OCI-LY7 (cell line): ENCODE measurements at regions not wholly inside any gene's neighbourhood (a gene's known extent, or its start where the extent isn't known, plus 50 kb on each side); places are given as distances from the start of the nearest gene placed in this dataset.

Experiments
- BruUV-seq: library from RNA; stranded (reverse); fragments of 400-500 nt; replicated peaks from 2 replicates; lab custom pipeline; 2021; lab: Mats Ljungman, UMichigan
- CTCF ChIA-PET: fragments of 300-600 bp; sonication (Branson Sonifier 250); formaldehyde crosslinking; loops from one replicate; lab custom pipeline; 2022; ENCODE audit warnings: antibody characterized with exemption; ENCODE audit not compliant: unreplicated experiment; lab: Charles Lee
- POLR2A ChIA-PET: fragments of 300-600 bp; sonication (Branson Sonifier 250); formaldehyde crosslinking; loops from one replicate; lab custom pipeline; 2022; ENCODE audit warnings: antibody characterized with exemption; lab: Charles Lee
- DNase-seq: peaks from one replicate; pipeline ENCODE4 v3.0.0-alpha.2; 2015; ENCODE audit warnings: low spot score
- H2AFZ ChIP-seq: fragments of 200-600 bp; sonication (generic), shearing (Covaris generic); 2 replicates; pipeline ENCODE4 v1.6.1; 2014; ENCODE audit warnings: mild to moderate bottlenecking, antibody characterized with exemption, low read length, moderate library complexity
- H3K27ac ChIP-seq: fragments of 200-600 bp; sonication (generic); 2 replicates; pipeline ENCODE4 v1.5.1; 2014; ENCODE audit warnings: mixed run types, low read depth, mild to moderate bottlenecking, moderate library complexity, low read length, inconsistent platforms; ENCODE audit not compliant: poor library complexity, severe bottlenecking
- H3K36me3 ChIP-seq: fragments of 200-600 bp; sonication (generic); 2 replicates; pipeline ENCODE4 v1.6.1; 2014; ENCODE audit warnings: mild to moderate bottlenecking, antibody characterized with exemption, low read length, moderate library complexity, mixed read lengths; ENCODE audit not compliant: insufficient read depth
- H3K4me1 ChIP-seq: fragments of 200-600 bp; sonication (generic); 2 replicates; pipeline ENCODE4 v1.5.1; 2014; ENCODE audit warnings: mild to moderate bottlenecking, low read length; ENCODE audit not compliant: insufficient read depth, poor library complexity, severe bottlenecking
- H3K4me2 ChIP-seq: fragments of 200-600 bp; sonication (generic); 2 replicates; pipeline ENCODE4 v1.6.1; 2014; ENCODE audit warnings: mild to moderate bottlenecking, low read length
- H3K4me3 ChIP-seq: fragments of 200-600 bp; sonication (generic); 2 replicates; pipeline ENCODE4 v1.5.1; 2014; ENCODE audit warnings: mild to moderate bottlenecking, low read depth, low read length; ENCODE audit not compliant: poor library complexity, severe bottlenecking
- H3K79me2 ChIP-seq: fragments of 200-600 bp; sonication (generic); 2 replicates; pipeline ENCODE4 v1.6.1; 2016; ENCODE audit warnings: low read depth, mild to moderate bottlenecking, low read length, moderate library complexity, mixed read lengths; ENCODE audit not compliant: insufficient read depth
- H3K9me2 ChIP-seq: fragments of 200-600 bp; sonication (generic); 2 replicates; pipeline ENCODE4 v1.6.1; 2016; ENCODE audit warnings: mild to moderate bottlenecking, low read length, mixed read lengths; ENCODE audit not compliant: insufficient read depth
- H3K9me3 ChIP-seq: fragments of 200-600 bp; sonication (generic); 2 replicates; pipeline ENCODE4 v1.6.1; 2014; ENCODE audit warnings: mild to moderate bottlenecking, mixed run types, low read length, mixed read lengths
- H4K20me1 ChIP-seq: fragments of 200-600 bp; sonication (generic); 2 replicates; pipeline ENCODE4 v1.6.1; 2014; ENCODE audit warnings: mild to moderate bottlenecking, antibody characterized with exemption, low read length, moderate library complexity, mixed read lengths; ENCODE audit not compliant: insufficient read depth
- EZH2phosphoT487 ChIP-seq: fragments of 200-600 bp; sonication (generic); IDR thresholded peaks from 2 replicates; pipeline ENCODE4 v1.6.1; 2018; ENCODE audit warnings: low read depth, borderline replicate concordance, mild to moderate bottlenecking, mixed run types, antibody characterized with exemption, low read length, moderate library complexity, mixed read lengths
- intact Hi-C: fragments of 100-400 bp; cut with micrococcal nuclease; formaldehyde crosslinking; loops from one replicate; pipeline ENCODE4 v1.10.0; 2022; ENCODE audit not compliant: unreplicated experiment
- TF ChIP-seq, protein P1 (sequence below): fragments of 200-600 bp; sonication (generic); conservative IDR thresholded peaks from 2 replicates; pipeline ENCODE4 v1.5.1; 2014; ENCODE audit warnings: mild to moderate bottlenecking, antibody characterized with exemption, low read length, moderate library complexity, mixed read lengths

GRCh38 chr4:134888156-134888555, 686.6 kb upstream of the PABPC4L start:
- DNase-seq, result no peak
- H4K20me1 ChIP-seq, result no peaks in the 10 kb centered on the region
- intact Hi-C loops, result no loop called here
- no peak overlapping the region for H2AFZ ChIP-seq
- no peak overlapping the region for H3K4me2 ChIP-seq
- no peak overlapping the region for H3K4me3 ChIP-seq
- H3K36me3 ChIP-seq, result no peaks in the 10 kb centered on the region
- ChIA-PET CTCF (no interaction called here), POLR2A (no interaction called here)
- no peaks in the 10 kb centered on the region for H3K9me3 ChIP-seq
- no peaks in the 10 kb centered on the region for H3K79me2 ChIP-seq
- no peaks in the 10 kb centered on the region for H3K9me2 ChIP-seq
- H3K4me1 ChIP-seq, result no peaks in the 10 kb centered on the region
- TF ChIP-seq, protein P1, sequence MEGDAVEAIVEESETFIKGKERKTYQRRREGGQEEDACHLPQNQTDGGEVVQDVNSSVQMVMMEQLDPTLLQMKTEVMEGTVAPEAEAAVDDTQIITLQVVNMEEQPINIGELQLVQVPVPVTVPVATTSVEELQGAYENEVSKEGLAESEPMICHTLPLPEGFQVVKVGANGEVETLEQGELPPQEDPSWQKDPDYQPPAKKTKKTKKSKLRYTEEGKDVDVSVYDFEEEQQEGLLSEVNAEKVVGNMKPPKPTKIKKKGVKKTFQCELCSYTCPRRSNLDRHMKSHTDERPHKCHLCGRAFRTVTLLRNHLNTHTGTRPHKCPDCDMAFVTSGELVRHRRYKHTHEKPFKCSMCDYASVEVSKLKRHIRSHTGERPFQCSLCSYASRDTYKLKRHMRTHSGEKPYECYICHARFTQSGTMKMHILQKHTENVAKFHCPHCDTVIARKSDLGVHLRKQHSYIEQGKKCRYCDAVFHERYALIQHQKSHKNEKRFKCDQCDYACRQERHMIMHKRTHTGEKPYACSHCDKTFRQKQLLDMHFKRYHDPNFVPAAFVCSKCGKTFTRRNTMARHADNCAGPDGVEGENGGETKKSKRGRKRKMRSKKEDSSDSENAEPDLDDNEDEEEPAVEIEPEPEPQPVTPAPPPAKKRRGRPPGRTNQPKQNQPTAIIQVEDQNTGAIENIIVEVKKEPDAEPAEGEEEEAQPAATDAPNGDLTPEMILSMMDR, result no peak
- TF ChIP-seq EZH2phosphoT487, result no peak
- H3K27ac ChIP-seq, result no peak overlapping the region
- BruUV-seq, result no TSS peak

DNA sequence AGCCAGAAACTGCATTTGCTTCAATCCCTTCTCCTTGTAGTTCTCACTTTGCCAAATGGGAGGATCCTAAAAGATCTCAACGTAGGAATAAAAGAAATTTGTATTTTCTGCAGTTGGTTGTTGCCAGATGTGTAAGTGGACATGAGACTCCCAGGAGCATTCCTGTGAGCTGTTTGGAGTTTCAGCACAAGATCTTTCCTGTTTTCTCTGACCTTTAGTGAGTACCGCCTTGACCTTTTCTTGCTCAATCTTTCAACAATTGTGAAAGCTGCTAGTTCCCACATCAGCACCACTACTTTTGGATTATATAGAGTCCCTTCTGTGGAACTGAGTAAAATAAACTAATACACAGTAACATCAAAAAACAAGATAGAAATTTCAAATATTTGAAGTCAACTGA, 683.8 kb upstream of the PABPC4L start:
- H2AFZ ChIP-seq, result no peak overlapping the region
- no peaks in the 10 kb centered on the region for H4K20me1 ChIP-seq
- no TSS peak for BruUV-seq
- intact Hi-C loops, result no loop called here
- CTCF ChIA-PET, result no interaction called here
- no peaks in the 10 kb centered on the region for H3K79me2 ChIP-seq
- no peaks in the 10 kb centered on the region for H3K4me1 ChIP-seq
- H3K9me2 ChIP-seq, result no peaks in the 10 kb centered on the region
- H3K4me2 ChIP-seq, result no peak overlapping the region
- TF ChIP-seq, protein P1, result no peak
- no peak for TF ChIP-seq EZH2phosphoT487
- POLR2A ChIA-PET, result no interaction called here
- no peak overlapping the region for H3K27ac ChIP-seq
- no peak for DNase-seq
- no peak overlapping the region for H3K4me3 ChIP-seq
- H3K36me3 ChIP-seq, result no peaks in the 10 kb centered on the region
- no peaks in the 10 kb centered on the region for H3K9me3 ChIP-seq

- POLR2A ChIA-PET, result no interaction called here
Observed at GRCh38 chr4:134883831-134884449, 682.4 kb upstream of the PABPC4L start.

More at GRCh38 chr4:134883831-134884449, 682.4 kb upstream of the PABPC4L start:
- intact Hi-C loops, result no loop called here
- Histone ChIP-seq H2AFZ (no peak overlapping the region), H3K4me3 (no peak overlapping the region), H3K79me2 (no peaks in the 10 kb centered on the region), H3K27ac (no peak overlapping the region), H3K4me1 (no peaks in the 10 kb centered on the region), H3K9me2 (no peaks in the 10 kb centered on the region), H3K36me3 (no peaks in the 10 kb centered on the region), H3K4me2 (no peak overlapping the region), H4K20me1 (no peaks in the 10 kb centered on the region), H3K9me3 (no peaks in the 10 kb centered on the region)
- TF ChIP-seq EZH2phosphoT487, result no peak
- TF ChIP-seq, protein P1, result no peak
- no TSS peak for BruUV-seq
- DNase-seq, result no peak
- CTCF ChIA-PET, result no interaction called here
